ENCODE measurements at regions not wholly inside any gene's neighbourhood (a gene's known extent, or its start where the extent isn't known, plus 50 kb on each side); places are given as distances from the start of the nearest gene placed in this dataset.

- TF ChIP-seq CTCF (IDR thresholded peaks at IDR 0.05; ENCODE audit: low read depth, low read length, missing control alignments) = no peak
- no peak for DNase-seq (ENCODE audit: low read depth)
- no peak overlapping the region for H3K4me3 ChIP-seq (ENCODE audit: low read depth, low read length)
These were observed 62.3 kb upstream of the PAGE3 start for GRCh38 chrX:55326985-55327384.

- no peak for TF ChIP-seq CTCF (IDR thresholded peaks at IDR 0.05; ENCODE audit: low read depth, low read length, missing control alignments)
- no peak overlapping the region for H3K4me3 ChIP-seq (ENCODE audit: low read depth, low read length)
- no peak for DNase-seq (ENCODE audit: low read depth)
These were observed 70.6 kb upstream of the PAGE3 start for GRCh38 chrX:55335296-55335695.

- TF ChIP-seq CTCF (IDR thresholded peaks at IDR 0.05; ENCODE audit: low read depth, low read length, missing control alignments) = no peak
- no peak overlapping the region for H3K4me3 ChIP-seq (ENCODE audit: low read depth, low read length)
- no peak for DNase-seq (ENCODE audit: low read depth)
These were observed 71.5 kb upstream of the PAGE3 start for GRCh38 chrX:55336176-55336575.

GRCh38 chrX:55340896-55341433, 76.2 kb upstream of the PAGE3 start:
- TF ChIP-seq CTCF (IDR thresholded peaks at IDR 0.05; ENCODE audit: low read depth, low read length, missing control alignments) = no peak
- no peak overlapping the region for H3K4me3 ChIP-seq (ENCODE audit: low read depth, low read length)
- DNase-seq (ENCODE audit: low read depth) = no peak

GRCh38 chrX:55342533-55343501, 78.1 kb upstream of the PAGE3 start:
- DNase-seq (ENCODE audit: low read depth) = peak; percentile 5
- no peak overlapping the region for H3K4me3 ChIP-seq (ENCODE audit: low read depth, low read length)
- TF ChIP-seq CTCF (IDR thresholded peaks at IDR 0.05; ENCODE audit: low read depth, low read length, missing control alignments) = peak; percentile 65

GRCh38 chrX:55356609-55357008, 91.9 kb upstream of the PAGE3 start:
- TF ChIP-seq CTCF (IDR thresholded peaks at IDR 0.05; ENCODE audit: low read depth, low read length, missing control alignments) = no peak
- H3K4me3 ChIP-seq (ENCODE audit: low read depth, low read length) = no peak overlapping the region
- DNase-seq (ENCODE audit: low read depth) = no peak
